IMR-90 (cell line): ENCODE measurements at regions not wholly inside any gene's neighbourhood (a gene's known extent, or its start where the extent isn't known, plus 50 kb on each side); places are given as distances from the start of the nearest gene placed in this dataset.

ENCODE experiments used
- ATAC-seq: fragments of 200-7000 bp; cut with Tn5 transposase; 2 replicates; pipeline ENCODE4 v1.9.1; 2020; ENCODE audit warnings: low read depth, mild to moderate bottlenecking, moderate library complexity
- BruUV-seq: library from RNA; stranded (reverse); fragments of 400-500 nt; replicated peaks from 2 replicates; lab custom pipeline; 2021; lab: Mats Ljungman, UMichigan
- CTCF ChIA-PET: fragments of 300-600 bp; formaldehyde crosslinking; extraction: SDS; loops from one replicate; lab custom pipeline; 2021; ENCODE audit warnings: antibody characterized with exemption; lab: Yijun Ruan, JAX
- POLR2A ChIA-PET: fragments of 300-600 bp; sonication (Branson Sonifier 250); formaldehyde crosslinking; loops from one replicate; lab custom pipeline; 2022; ENCODE audit warnings: antibody characterized with exemption; ENCODE audit not compliant: unreplicated experiment; lab: Charles Lee
- DNase-seq: peaks from one replicate; pipeline ENCODE4 v3.0.0; 2013
- H2AFZ ChIP-seq: replicated peaks from 2 replicates; pipeline ENCODE3; 2013; ENCODE audit warnings: low read length, mild to moderate bottlenecking; ENCODE audit not compliant: poor library complexity
- H2AK5ac ChIP-seq: 2 replicates; pipeline ENCODE4 v1.6.1; 2013; ENCODE audit warnings: low read depth, low read length, inconsistent platforms
- H2AK9ac ChIP-seq: replicated peaks from 2 replicates; pipeline ENCODE3; 2013; ENCODE audit warnings: mild to moderate bottlenecking, low read depth, low read length, moderate library complexity; ENCODE audit not compliant: poor library complexity
- H2BK120ac ChIP-seq: 2 replicates; pipeline ENCODE4 v1.6.1; 2013; ENCODE audit warnings: low read depth, low read length, inconsistent platforms
- H2BK15ac ChIP-seq: 3 replicates; pipeline ENCODE4 v1.6.1; 2013; ENCODE audit warnings: low read depth, low read length, inconsistent platforms
- H2BK20ac ChIP-seq: 2 replicates; pipeline ENCODE4 v1.6.1; 2013; ENCODE audit warnings: low read depth, mild to moderate bottlenecking, inconsistent platforms, low read length, moderate library complexity
- H2BK5ac ChIP-seq: 2 replicates; pipeline ENCODE4 v1.6.1; 2013; ENCODE audit warnings: mild to moderate bottlenecking, low read depth, low read length, inconsistent platforms; ENCODE audit not compliant: poor library complexity, severe bottlenecking
- H3K14ac ChIP-seq: replicated peaks from 2 replicates; pipeline ENCODE4 v1.6.1; 2013; ENCODE audit warnings: low read depth, low read length, inconsistent platforms
- H3K18ac ChIP-seq: 2 replicates; pipeline ENCODE4 v1.6.1; 2013; ENCODE audit warnings: low read depth, low read length, control low read depth
- H3K23ac ChIP-seq: 2 replicates; pipeline ENCODE4 v1.6.1; 2013; ENCODE audit warnings: low read depth, low read length, inconsistent platforms
- H3K27ac ChIP-seq: 2 replicates; pipeline ENCODE4 v1.5.1; 2013; ENCODE audit warnings: mild to moderate bottlenecking, control low read depth, low read length; ENCODE audit not compliant: insufficient read depth
- H3K27me3 ChIP-seq: 2 replicates; pipeline ENCODE4 v1.6.1; 2013; ENCODE audit warnings: low read length; ENCODE audit not compliant: control insufficient read depth, insufficient read depth
- H3K36me3 ChIP-seq: 2 replicates; pipeline ENCODE4 v1.6.1; 2013; ENCODE audit warnings: low read length, mixed read lengths; ENCODE audit not compliant: control insufficient read depth, insufficient read depth
- H3K4ac ChIP-seq: 2 replicates; pipeline ENCODE4 v1.6.1; 2013; ENCODE audit warnings: low read depth, low read length, inconsistent platforms
- H3K4me1 ChIP-seq: 2 replicates; pipeline ENCODE4 v1.6.1; 2013; ENCODE audit warnings: low read length, mixed read lengths; ENCODE audit not compliant: control insufficient read depth, insufficient read depth
- H3K4me2 ChIP-seq: 2 replicates; pipeline ENCODE4 v1.6.1; 2013; ENCODE audit warnings: low read depth, mild to moderate bottlenecking, control low read depth, low read length, moderate library complexity
- H3K4me3 ChIP-seq: 2 replicates; pipeline ENCODE4 v1.5.1; 2013; ENCODE audit warnings: low read depth, mild to moderate bottlenecking, control low read depth, low read length, moderate library complexity; ENCODE audit not compliant: insufficient read depth
- H3K56ac ChIP-seq: 2 replicates; pipeline ENCODE4 v1.6.1; 2013; ENCODE audit warnings: low read length, inconsistent platforms; ENCODE audit not compliant: insufficient read depth; ENCODE audit errors: extremely low read depth
- H3K79me1 ChIP-seq, 2 experiments: 2 replicates each; pipeline ENCODE4 v1.6.1; 2013; ENCODE audit warnings: low read length in 2 of 2, inconsistent platforms in 1 of 2, low read depth in 1 of 2
- H3K9ac ChIP-seq: 2 replicates; pipeline ENCODE4 v1.6.1; 2013; ENCODE audit warnings: low read depth, low read length, control low read depth
- H3K9me1 ChIP-seq: 2 replicates; pipeline ENCODE4 v1.6.1; 2013; ENCODE audit warnings: low read length, inconsistent platforms; ENCODE audit not compliant: insufficient read depth
- H3K9me3 ChIP-seq: 2 replicates; pipeline ENCODE4 v1.6.1; 2013; ENCODE audit warnings: low read length; ENCODE audit not compliant: control insufficient read depth, insufficient read depth
- H4K20me1 ChIP-seq: 2 replicates; pipeline ENCODE4 v1.6.1; 2013; ENCODE audit warnings: low read length, inconsistent platforms; ENCODE audit not compliant: insufficient read depth
- H4K5ac ChIP-seq: 2 replicates; pipeline ENCODE4 v1.6.1; 2013; ENCODE audit warnings: mild to moderate bottlenecking, low read depth, low read length, control low read depth
- H4K8ac ChIP-seq, 2 experiments: 2 replicates each; pipeline ENCODE4 v1.6.1; 2013; ENCODE audit warnings: low read depth in 2 of 2, low read length in 2 of 2, control low read depth in 1 of 2, inconsistent platforms in 1 of 2
- H4K91ac ChIP-seq: 2 replicates; pipeline ENCODE4 v1.6.1; 2013; ENCODE audit warnings: low read depth, low read length, inconsistent platforms; ENCODE audit not compliant: insufficient read depth
- BHLHE40 ChIP-seq: fragments of 150-350 bp; IDR thresholded peaks from 2 replicates; pipeline ENCODE4 v1.6.1; 2016; ENCODE audit warnings: mild to moderate bottlenecking, low read depth, low read length
- CEBPB ChIP-seq: IDR thresholded peaks from 2 replicates; pipeline ENCODE4 v1.6.1; 2012; ENCODE audit warnings: low read depth, low read length, improper control_type of control experiment
- CHD1 ChIP-seq: IDR thresholded peaks from 2 replicates; pipeline ENCODE4 v1.6.1; 2012; ENCODE audit warnings: low read depth, low read length, improper control_type of control experiment
- FOS ChIP-seq: fragments of 150-350 bp; IDR thresholded peaks from 2 replicates; pipeline ENCODE4 v1.6.1; 2016; ENCODE audit warnings: low read depth, low read length
- MAFK ChIP-seq: IDR thresholded peaks from 2 replicates; pipeline ENCODE4 v1.6.1; 2012; ENCODE audit warnings: low read depth, low read length, improper control_type of control experiment
- MAZ ChIP-seq: IDR thresholded peaks from 2 replicates; pipeline ENCODE4 v1.6.1; 2012; ENCODE audit warnings: low read depth, mild to moderate bottlenecking, low read length, improper control_type of control experiment, moderate library complexity, borderline replicate concordance
- MXI1 ChIP-seq: IDR thresholded peaks from 2 replicates; pipeline ENCODE4 v1.6.1; 2012; ENCODE audit warnings: low read depth, mild to moderate bottlenecking, low read length, moderate library complexity, borderline replicate concordance
- NFE2L2 ChIP-seq: fragments of 150-350 bp; IDR thresholded peaks from 2 replicates; pipeline ENCODE4 v1.6.1; 2016; ENCODE audit warnings: low read depth, mild to moderate bottlenecking, low read length
- POLR2A ChIP-seq: IDR thresholded peaks from 2 replicates; pipeline ENCODE4 v1.6.1; 2012; ENCODE audit warnings: mild to moderate bottlenecking, low read depth, low read length
- RAD21 ChIP-seq: IDR thresholded peaks from 2 replicates; pipeline ENCODE4 v1.6.1; 2012; ENCODE audit warnings: low read length, improper control_type of control experiment
- RCOR1 ChIP-seq: IDR thresholded peaks from 2 replicates; pipeline ENCODE4 v1.6.1; 2012; ENCODE audit warnings: mild to moderate bottlenecking, low read length, improper control_type of control experiment; ENCODE audit not compliant: insufficient replicate concordance
- RFX5 ChIP-seq: IDR thresholded peaks from 2 replicates; pipeline ENCODE4 v1.8.0; 2012; ENCODE audit warnings: low read depth, mild to moderate bottlenecking, low read length, moderate library complexity
- SMC3 ChIP-seq: fragments of 150-350 bp; IDR thresholded peaks from 2 replicates; pipeline ENCODE4 v1.6.1; 2016; ENCODE audit warnings: low read depth, mild to moderate bottlenecking, antibody characterized with exemption, low read length, moderate library complexity
- dilution Hi-C: fragments of 300-500 bp; cut with HindIII; formaldehyde crosslinking; loops from one replicate; pipeline ENCODE4 v1.14.3; 2018; ENCODE audit warnings: low sequenced_read_pairs; ENCODE audit not compliant: unreplicated experiment
- in situ Hi-C: fragments of 300-500 bp; cut with MboI; formaldehyde crosslinking; loops from 3 replicates; pipeline ENCODE4 v1.14.3; 2019; ENCODE audit warnings: low sequenced_read_pairs, inconsistent platforms, mixed read lengths
- intact Hi-C: fragments of 100-400 bp; cut with micrococcal nuclease; formaldehyde crosslinking; loops from 2 replicates; pipeline ENCODE4 v1.10.0; 2022
- TF ChIP-seq, protein P1 (sequence below): conservative IDR thresholded peaks from 2 replicates; pipeline ENCODE4 v1.5.1; 2012; ENCODE audit warnings: mild to moderate bottlenecking, low read depth, low read length, improper control_type of control experiment
- TF ChIP-seq, protein P2 (sequence below): fragments of 150-350 bp; IDR thresholded peaks from 2 replicates; pipeline ENCODE4 v1.6.1; 2016; ENCODE audit warnings: low read depth, mild to moderate bottlenecking, low read length, moderate library complexity, borderline replicate concordance
- TF ChIP-seq, protein P3 (sequence below): fragments of 150-350 bp; IDR thresholded peaks from 2 replicates; pipeline ENCODE4 v1.6.1; 2017; ENCODE audit warnings: mild to moderate bottlenecking, antibody characterized with exemption, low read length, low read depth

GRCh38 chr3:82274897-82275296 is 513.5 kb upstream of the GBE1 start:
- Histone ChIP-seq H2AK5ac (no peak overlapping the region), H3K79me1 (no peaks in the 10 kb centered on the region), H3K27me3 (no peaks in the 10 kb centered on the region), H3K9me1 (no peaks in the 10 kb centered on the region), H4K5ac (no peak overlapping the region), H2AFZ (no peak overlapping the region), H4K91ac (no peak overlapping the region), H3K56ac (no peak overlapping the region), H2BK20ac (no peak overlapping the region), H3K14ac (no peak overlapping the region), H3K27ac (no peak overlapping the region), H3K9ac (no peak overlapping the region), H4K20me1 (no peaks in the 10 kb centered on the region), H2AK9ac (no peak overlapping the region), H2BK15ac (no peak overlapping the region), H3K4me3 (no peak overlapping the region), H3K23ac (no peak overlapping the region), H3K18ac (no peak overlapping the region), H3K9me3 (no peaks in the 10 kb centered on the region; the same call in 1 of the 2 replicates), H2BK5ac (no peak overlapping the region), H3K4me2 (no peak overlapping the region), H2BK120ac (no peak overlapping the region), H3K4ac (no peak overlapping the region), H3K36me3 (no peaks in the 10 kb centered on the region), H4K8ac (no peak overlapping the region), H3K4me1 (no peaks in the 10 kb centered on the region)
- no TSS peak for BruUV-seq
- ChIA-PET CTCF (no interaction called here), POLR2A (no interaction called here)
- ATAC-seq (no peak), DNase-seq (no peak)
- intact Hi-C loops = no loop called here
- in situ Hi-C loops = no loop called here
- dilution Hi-C loops = no loop called here
- no peak for TF ChIP-seq NFE2L2
- TF ChIP-seq CHD1 = no peak
- TF ChIP-seq SMC3 = no peak
- no peak for TF ChIP-seq MAZ
- no peak for TF ChIP-seq MXI1
- TF ChIP-seq, protein P1, sequence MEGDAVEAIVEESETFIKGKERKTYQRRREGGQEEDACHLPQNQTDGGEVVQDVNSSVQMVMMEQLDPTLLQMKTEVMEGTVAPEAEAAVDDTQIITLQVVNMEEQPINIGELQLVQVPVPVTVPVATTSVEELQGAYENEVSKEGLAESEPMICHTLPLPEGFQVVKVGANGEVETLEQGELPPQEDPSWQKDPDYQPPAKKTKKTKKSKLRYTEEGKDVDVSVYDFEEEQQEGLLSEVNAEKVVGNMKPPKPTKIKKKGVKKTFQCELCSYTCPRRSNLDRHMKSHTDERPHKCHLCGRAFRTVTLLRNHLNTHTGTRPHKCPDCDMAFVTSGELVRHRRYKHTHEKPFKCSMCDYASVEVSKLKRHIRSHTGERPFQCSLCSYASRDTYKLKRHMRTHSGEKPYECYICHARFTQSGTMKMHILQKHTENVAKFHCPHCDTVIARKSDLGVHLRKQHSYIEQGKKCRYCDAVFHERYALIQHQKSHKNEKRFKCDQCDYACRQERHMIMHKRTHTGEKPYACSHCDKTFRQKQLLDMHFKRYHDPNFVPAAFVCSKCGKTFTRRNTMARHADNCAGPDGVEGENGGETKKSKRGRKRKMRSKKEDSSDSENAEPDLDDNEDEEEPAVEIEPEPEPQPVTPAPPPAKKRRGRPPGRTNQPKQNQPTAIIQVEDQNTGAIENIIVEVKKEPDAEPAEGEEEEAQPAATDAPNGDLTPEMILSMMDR = no peak
- TF ChIP-seq RAD21 = no peak
- TF ChIP-seq, protein P2, sequence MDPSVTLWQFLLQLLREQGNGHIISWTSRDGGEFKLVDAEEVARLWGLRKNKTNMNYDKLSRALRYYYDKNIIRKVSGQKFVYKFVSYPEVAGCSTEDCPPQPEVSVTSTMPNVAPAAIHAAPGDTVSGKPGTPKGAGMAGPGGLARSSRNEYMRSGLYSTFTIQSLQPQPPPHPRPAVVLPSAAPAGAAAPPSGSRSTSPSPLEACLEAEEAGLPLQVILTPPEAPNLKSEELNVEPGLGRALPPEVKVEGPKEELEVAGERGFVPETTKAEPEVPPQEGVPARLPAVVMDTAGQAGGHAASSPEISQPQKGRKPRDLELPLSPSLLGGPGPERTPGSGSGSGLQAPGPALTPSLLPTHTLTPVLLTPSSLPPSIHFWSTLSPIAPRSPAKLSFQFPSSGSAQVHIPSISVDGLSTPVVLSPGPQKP = no peak
- TF ChIP-seq BHLHE40 = no peak
- no peak for TF ChIP-seq POLR2A
- TF ChIP-seq, protein P3, sequence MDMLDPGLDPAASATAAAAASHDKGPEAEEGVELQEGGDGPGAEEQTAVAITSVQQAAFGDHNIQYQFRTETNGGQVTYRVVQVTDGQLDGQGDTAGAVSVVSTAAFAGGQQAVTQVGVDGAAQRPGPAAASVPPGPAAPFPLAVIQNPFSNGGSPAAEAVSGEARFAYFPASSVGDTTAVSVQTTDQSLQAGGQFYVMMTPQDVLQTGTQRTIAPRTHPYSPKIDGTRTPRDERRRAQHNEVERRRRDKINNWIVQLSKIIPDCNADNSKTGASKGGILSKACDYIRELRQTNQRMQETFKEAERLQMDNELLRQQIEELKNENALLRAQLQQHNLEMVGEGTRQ = no peak
- no peak for TF ChIP-seq RFX5
- no peak for TF ChIP-seq FOS
- TF ChIP-seq CEBPB = no peak
- TF ChIP-seq MAFK = no peak
- TF ChIP-seq RCOR1 = no peak
